SJSA1 (cell line): ENCODE measurements at regions not wholly inside any gene's neighbourhood (a gene's known extent, or its start where the extent isn't known, plus 50 kb on each side); places are given as distances from the start of the nearest gene placed in this dataset.
"Not testable (repeated sequence)": the region's sequence is repeated elsewhere in the genome, so short reads cannot be mapped to it uniquely, and the experiment has no call there.

Experiments used
- DNase-seq, 2 experiments: peaks; one replicate each; pipeline ENCODE4 v3.0.0-alpha.2; 2015 to 2020; ENCODE audit warnings: low spot score in 2 of 2, low read depth in 1 of 2
- H3K27ac ChIP-seq: fragments of 250-450 bp; sonication (Bioruptor Pico); 2 replicates; pipeline ENCODE4 v1.5.1; 2020; ENCODE audit warnings: mild to moderate bottlenecking, moderate library complexity
- H3K27me3 ChIP-seq: fragments of 250-450 bp; sonication (Bioruptor Pico); replicated peaks from 2 replicates; pipeline ENCODE4 v1.5.1; 2020; ENCODE audit warnings: mild to moderate bottlenecking, moderate library complexity
- H3K36me3 ChIP-seq: fragments of 250-450 bp; sonication (Bioruptor Pico); 2 replicates; pipeline ENCODE4 v1.5.1; 2020; ENCODE audit warnings: mild to moderate bottlenecking
- H3K4me1 ChIP-seq: fragments of 250-450 bp; sonication (Bioruptor Pico); replicated peaks from 2 replicates; pipeline ENCODE4 v1.6.1; 2021; ENCODE audit warnings: mild to moderate bottlenecking
- H3K4me3 ChIP-seq: fragments of 250-450 bp; sonication (Bioruptor Pico); 2 replicates; pipeline ENCODE4 v1.5.1; 2020; ENCODE audit warnings: mild to moderate bottlenecking
- H3K9me3 ChIP-seq: fragments of 250-450 bp; sonication (Bioruptor Pico); replicated peaks from 2 replicates; pipeline ENCODE4 v1.5.1; 2020; ENCODE audit warnings: mild to moderate bottlenecking

DNA sequence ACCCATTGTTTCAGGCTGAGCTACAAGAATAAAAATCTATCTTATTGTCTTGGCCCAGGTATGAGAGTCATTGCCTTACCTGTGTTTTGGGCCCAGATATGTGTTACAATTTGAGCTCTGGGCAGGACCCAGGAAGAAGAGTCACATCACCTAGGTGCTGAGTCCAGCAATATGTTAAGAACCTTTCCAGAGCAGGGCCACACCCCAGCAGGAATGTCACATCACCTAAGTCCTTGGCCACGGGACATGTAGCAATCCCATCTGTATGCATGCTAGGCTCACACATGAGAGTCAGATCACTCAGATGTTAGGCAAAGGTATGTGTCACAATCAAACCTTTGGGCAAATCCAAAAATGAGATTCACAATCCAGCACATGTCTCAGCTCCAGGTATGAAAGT, 2103.5 kb downstream of the TP53TG3F start:
- Histone ChIP-seq H3K36me3 (no peaks in the 10 kb centered on the region), H3K4me1 (no peaks in the 10 kb centered on the region), H3K27ac (no peak overlapping the region), H3K4me3 (no peak overlapping the region), H3K27me3 (no peaks in the 10 kb centered on the region), H3K9me3 (peaks cover 9% of the 10 kb centered on the region; the same call in 1 of the 2 replicates)
- no peak for DNase-seq

DNA sequence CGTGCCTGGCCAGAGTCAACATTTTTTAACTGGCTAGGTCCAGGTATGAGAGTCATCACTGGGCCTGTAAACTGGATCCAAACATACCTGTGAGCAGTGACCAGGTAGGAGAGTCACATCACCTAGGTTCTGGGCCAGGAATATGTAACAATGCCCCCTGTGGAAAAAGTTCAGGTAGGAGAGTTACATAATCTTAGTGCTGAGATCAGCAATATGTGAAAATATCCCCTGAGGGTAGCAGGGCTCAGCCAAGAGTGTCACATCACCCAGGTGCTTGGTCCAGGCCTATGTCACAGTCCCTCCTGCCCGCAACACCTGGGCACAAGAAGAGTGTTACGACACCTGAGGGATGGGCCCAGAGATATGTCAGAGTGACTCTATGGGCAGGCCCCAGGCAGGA, 2104.7 kb downstream of the TP53TG3F start:
- no peaks in the 10 kb centered on the region for H3K36me3 ChIP-seq
- peaks cover 8% of the 10 kb centered on the region; the same call in 1 of the 2 replicates for H3K9me3 ChIP-seq
- no peak overlapping the region for H3K4me3 ChIP-seq
- no peak for DNase-seq
- no peaks in the 10 kb centered on the region for H3K27me3 ChIP-seq
- H3K27ac ChIP-seq = no peak overlapping the region
- no peaks in the 10 kb centered on the region for H3K4me1 ChIP-seq

DNA sequence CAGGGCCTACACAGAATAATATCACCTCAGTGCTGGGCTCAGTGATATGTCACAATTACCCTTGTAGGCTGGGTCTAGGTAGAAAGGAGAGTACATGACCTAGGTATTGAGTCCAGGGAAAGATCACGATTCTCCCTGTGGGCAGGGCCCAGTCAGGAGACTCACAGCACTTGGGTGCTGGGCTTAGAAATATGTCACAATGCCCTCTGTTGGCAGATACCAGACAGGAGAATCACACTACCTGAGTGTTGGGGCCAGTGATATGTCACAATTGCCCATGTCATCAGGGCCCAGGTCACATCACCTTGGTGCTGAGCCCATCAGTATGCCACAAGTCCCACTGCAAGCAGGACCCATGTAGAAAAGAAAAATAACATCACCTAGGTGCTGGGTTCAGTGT, 2105.5 kb downstream of the TP53TG3F start:
- Histone ChIP-seq H3K36me3 (no peaks in the 10 kb centered on the region), H3K4me3 (no peak overlapping the region), H3K9me3 (peaks cover 8% of the 10 kb centered on the region; the same call in 1 of the 2 replicates), H3K4me1 (no peaks in the 10 kb centered on the region), H3K27ac (no peak overlapping the region), H3K27me3 (no peaks in the 10 kb centered on the region)
- no peak for DNase-seq

DNA sequence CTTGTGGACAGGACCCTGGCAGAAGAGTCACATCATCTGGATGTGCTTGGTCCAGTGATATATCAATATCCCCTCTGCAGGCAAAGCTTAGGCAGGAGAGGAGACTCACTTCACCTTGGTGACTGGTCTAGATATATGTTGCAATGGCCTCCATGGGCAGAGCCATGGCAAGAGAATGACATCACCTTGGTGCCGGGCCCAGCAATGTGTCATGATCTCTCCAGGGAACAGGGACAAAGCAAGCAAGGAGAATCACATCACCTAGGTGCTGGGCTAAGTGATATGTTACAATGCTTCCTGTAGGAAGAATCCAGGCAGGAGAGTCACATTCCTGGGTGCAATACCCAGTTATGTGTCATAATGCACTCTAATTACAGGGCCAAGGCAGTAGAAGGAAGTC, 2106.2 kb downstream of the TP53TG3F start:
- DNase-seq = no peak
- Histone ChIP-seq H3K36me3 (no peaks in the 10 kb centered on the region), H3K4me3 (no peak overlapping the region)

DNA sequence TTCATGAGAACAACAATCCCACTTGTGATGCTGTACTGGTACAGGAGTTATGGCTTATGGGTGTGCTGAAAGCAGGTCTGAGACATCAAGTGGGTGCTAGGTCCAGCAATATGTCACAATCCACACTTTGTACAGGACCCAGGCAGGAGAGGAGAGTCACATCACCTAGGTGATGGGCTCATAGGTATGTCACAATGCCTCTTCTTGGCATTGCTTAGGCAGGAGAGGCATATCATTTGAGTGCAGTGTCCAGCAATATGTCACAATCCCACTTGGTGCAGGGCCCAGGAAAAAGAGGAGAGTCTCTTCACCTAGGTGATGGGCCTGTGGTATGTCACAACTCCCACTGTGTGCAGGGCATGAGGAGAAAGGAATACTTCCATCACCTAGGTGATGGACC, 2110.0 kb downstream of the TP53TG3F start:
- DNase-seq = peak in 1 of 2 experiments; percentile 8
- no peak overlapping the region for H3K4me3 ChIP-seq
- H3K9me3 ChIP-seq = peaks cover 8% of the 10 kb centered on the region
- H3K27ac ChIP-seq = no peak overlapping the region
- H3K36me3 ChIP-seq = no peaks in the 10 kb centered on the region
- H3K4me1 ChIP-seq = no peaks in the 10 kb centered on the region
- H3K27me3 ChIP-seq = no peaks in the 10 kb centered on the region

More for the DNA sequence above, 2106.2 kb downstream of the TP53TG3F start:
- Histone ChIP-seq H3K9me3 (peaks cover 8% of the 10 kb centered on the region), H3K4me1 (no peaks in the 10 kb centered on the region), H3K27me3 (no peaks in the 10 kb centered on the region), H3K27ac (no peak overlapping the region)

DNA sequence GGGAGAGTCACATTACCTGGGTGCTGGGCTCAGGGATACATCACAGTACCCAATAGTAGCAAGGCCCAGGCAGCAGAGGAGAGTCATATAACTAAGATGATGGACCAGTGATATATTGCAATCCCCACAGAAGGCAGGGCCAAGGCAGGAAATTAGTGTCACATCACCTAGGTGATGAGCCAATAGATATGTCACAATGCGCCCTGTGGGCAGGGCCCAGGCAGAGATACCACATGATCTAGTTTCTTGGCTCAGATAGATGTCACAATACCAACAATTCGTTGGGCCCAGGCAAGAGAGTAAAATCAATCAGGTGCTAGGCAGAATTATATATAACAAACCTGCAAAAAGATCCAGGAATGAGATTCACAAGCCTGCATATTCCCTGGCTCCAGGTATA, 2111.5 kb downstream of the TP53TG3F start:
- no peak overlapping the region for H3K4me3 ChIP-seq
- no peaks in the 10 kb centered on the region for H3K4me1 ChIP-seq
- peaks cover 8% of the 10 kb centered on the region; the same call in 1 of the 2 replicates for H3K9me3 ChIP-seq
- DNase-seq = peak in 1 of 2 experiments; percentile 16
- no peaks in the 10 kb centered on the region for H3K36me3 ChIP-seq
- no peak overlapping the region for H3K27ac ChIP-seq
- no peaks in the 10 kb centered on the region for H3K27me3 ChIP-seq

DNA sequence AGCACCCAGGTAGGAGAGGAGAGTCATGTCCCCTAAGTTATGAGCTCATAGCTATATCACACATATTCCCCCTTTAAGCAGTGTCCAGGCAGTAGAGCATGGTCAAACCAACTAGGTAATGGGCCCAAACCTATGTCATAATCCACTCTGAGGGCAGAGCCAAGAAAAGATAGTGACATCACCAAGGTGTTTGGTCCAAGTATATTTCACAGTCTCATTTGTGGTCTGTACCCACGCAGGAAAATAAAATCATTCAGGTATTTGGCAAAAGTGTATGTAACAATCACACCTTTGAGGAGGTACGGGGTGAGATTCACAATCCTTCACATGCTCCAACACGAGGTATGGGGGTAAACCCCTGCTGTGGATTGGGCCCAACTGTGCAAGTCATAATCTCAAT, 2112.8 kb downstream of the TP53TG3F start:
- Histone ChIP-seq H3K36me3 (no peaks in the 10 kb centered on the region), H3K9me3 (peaks cover 6% of the 10 kb centered on the region; the same call in 1 of the 2 replicates)

DNA sequence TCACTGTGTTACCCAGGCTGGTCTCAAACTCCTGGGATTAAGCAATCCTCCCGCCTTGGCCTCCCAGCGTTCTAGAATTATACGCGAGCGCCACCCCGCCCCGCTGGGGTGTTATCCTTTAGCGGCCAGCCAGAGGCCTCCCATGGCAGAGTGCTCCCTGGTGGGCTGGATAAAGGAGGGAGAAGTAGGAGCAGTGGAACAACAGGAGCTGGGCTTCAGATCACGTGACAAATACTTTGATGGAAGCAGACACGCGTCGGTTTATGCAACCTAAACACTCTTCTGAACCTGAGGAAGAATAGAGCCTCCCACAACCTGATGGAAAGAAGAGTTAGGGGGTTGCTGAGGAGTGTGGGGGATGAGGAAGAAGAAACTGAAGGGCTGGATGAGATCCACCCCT, 2114.0 kb downstream of the TP53TG3F start:
- Histone ChIP-seq H3K9me3 (peaks cover 6% of the 10 kb centered on the region; the same call in 1 of the 2 replicates), H3K27ac (no peak overlapping the region), H3K4me1 (no peaks in the 10 kb centered on the region), H3K4me3 (no peak overlapping the region), H3K27me3 (no peaks in the 10 kb centered on the region), H3K36me3 (no peaks in the 10 kb centered on the region)
- peak in 1 of 2 experiments; percentile 16 for DNase-seq

More for the DNA sequence above, 2112.8 kb downstream of the TP53TG3F start:
- DNase-seq = no peak
- no peaks in the 10 kb centered on the region for H3K27me3 ChIP-seq
- H3K4me3 ChIP-seq = no peak overlapping the region
- no peaks in the 10 kb centered on the region for H3K4me1 ChIP-seq
- H3K27ac ChIP-seq = no peak overlapping the region

DNA sequence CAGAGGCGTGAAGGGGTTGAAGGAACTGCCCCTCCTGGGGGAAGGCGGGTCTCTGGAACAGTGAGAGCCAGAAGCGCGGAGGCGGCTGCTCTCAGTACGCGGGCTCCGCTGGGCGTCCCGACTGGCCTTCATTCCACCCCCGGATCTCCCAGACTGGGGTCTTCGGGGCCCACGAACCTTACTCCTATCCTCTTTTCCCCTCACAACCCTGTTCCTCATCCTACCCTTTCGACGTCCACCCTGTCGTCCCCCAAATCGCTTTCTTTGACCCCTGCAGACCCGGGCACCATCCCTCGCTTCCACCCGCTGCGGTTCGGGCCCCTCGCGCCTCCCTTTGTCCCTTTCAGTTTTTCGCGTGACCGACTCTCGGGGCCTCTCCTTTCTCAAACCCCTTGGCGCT, 2114.6 kb downstream of the TP53TG3F start:
- H3K4me1 ChIP-seq = no peaks in the 10 kb centered on the region
- H3K27me3 ChIP-seq = no peaks in the 10 kb centered on the region
- DNase-seq = peak in 1 of 2 experiments; percentile 32
- H3K9me3 ChIP-seq = peaks cover under 1% of the 10 kb centered on the region; the same call in 1 of the 2 replicates
- no peak overlapping the region for H3K4me3 ChIP-seq
- H3K36me3 ChIP-seq = no peaks in the 10 kb centered on the region
- H3K27ac ChIP-seq = no peak overlapping the region

DNA sequence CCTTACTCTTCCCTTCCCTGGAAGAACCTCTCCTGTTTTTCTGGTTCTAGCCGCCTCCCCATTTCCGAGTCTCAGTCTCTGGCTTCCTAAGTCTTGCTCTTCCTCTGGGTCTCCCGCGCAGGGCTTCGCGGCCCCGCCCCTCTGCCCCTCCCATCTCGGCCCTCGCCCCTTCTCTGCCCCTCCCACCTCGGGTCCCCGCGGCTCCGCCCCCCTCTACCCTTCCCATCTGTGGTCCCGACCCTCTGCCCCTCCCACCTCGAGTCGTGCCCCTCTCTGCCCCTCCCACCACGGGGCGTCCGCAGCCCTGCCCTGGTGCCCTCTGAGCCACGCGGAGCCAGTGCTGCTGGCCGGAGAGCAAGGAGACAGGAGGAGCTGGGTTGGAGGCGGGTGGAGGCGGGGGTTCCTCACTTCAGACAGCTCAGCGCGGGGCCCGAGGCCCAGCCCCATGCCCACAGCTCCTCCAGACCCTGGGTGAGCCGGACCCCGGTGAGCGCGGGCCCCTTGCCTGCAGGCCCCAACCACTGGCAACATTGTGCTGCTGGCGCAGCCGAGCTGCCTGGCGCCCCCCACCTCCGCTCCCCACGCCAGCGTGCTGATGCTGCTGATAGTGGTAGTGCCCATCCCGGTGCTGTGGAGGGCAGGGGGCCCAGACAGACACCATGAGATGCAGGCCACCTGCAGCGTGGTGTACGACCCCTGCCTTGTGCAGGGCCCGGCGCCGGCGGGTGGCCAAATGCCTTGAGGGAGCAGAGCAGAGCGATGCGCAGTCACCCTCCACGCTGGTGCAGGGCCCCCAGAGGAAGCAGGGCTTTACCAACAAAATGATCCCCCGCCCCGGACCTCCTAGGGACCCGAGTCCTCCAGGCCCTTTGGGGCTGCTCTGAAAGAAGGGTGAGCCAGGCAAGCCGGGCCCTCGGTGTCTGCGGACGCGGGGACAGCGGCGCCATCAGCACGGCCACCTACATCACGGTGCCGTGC, 2115.3 kb downstream of the TP53TG3F start:
- Histone ChIP-seq H3K36me3 (no peaks in the 10 kb centered on the region), H3K9me3 (no peaks in the 10 kb centered on the region; the same call in 1 of the 2 replicates), H3K27me3 (no peaks in the 10 kb centered on the region), H3K4me1 (no peaks in the 10 kb centered on the region), H3K4me3 (no peak overlapping the region), H3K27ac (no peak overlapping the region)
- peak in 1 of 2 experiments; percentile 37 for DNase-seq

DNA sequence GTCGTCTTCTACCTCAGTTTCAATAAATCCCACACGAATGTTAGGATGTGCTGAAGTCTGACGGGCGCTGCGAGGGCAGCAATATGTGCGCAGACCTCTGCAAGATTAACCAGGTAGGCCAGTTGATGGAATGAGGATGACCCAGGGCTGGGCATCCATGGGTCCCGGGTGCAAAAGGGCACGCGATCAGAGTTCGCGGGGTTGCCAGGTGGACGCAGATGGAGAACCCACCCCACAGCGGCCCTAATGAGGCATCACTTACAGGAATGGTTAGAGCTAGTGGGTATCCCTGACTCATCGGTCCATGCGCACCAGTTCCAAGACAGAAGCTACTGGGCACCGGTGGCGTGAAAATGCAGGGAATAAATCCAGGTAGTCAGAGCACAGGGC, 2116.0 kb downstream of the TP53TG3F start:
- H3K4me1 ChIP-seq = no peaks in the 10 kb centered on the region
- peak in 1 of 2 experiments; percentile 26 for DNase-seq
- no peaks in the 10 kb centered on the region for H3K36me3 ChIP-seq
- no peak overlapping the region for H3K27ac ChIP-seq
- H3K9me3 ChIP-seq = no peaks in the 10 kb centered on the region; the same call in 1 of the 2 replicates
- H3K27me3 ChIP-seq = no peaks in the 10 kb centered on the region
- no peak overlapping the region for H3K4me3 ChIP-seq

DNA sequence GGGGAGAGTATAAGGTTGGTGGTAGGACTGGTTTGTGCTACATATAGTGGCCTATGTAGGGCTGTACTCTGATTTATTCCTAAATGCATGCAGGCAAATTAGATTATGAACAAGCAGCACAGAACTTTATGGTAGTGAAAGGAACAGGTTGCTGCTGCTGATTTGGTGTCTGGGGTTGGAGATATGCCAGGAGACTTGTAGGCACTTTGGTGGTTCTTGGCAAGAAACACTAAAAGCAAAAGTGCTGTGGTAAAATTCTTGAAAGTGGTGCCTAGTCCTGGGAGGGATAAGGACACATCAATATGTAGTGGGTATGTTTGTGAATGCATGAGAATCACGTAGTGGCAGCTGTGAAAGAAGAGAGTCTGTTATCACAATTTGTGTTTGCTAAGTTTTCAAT, 2126.0 kb downstream of the TP53TG3F start:
- H3K27me3 ChIP-seq = no peaks in the 10 kb centered on the region
- no peak overlapping the region for H3K27ac ChIP-seq
- no peak overlapping the region for H3K4me3 ChIP-seq
- no peak for DNase-seq
- H3K9me3 ChIP-seq = no peaks in the 10 kb centered on the region
- no peaks in the 10 kb centered on the region for H3K4me1 ChIP-seq
- no peaks in the 10 kb centered on the region for H3K36me3 ChIP-seq

DNA sequence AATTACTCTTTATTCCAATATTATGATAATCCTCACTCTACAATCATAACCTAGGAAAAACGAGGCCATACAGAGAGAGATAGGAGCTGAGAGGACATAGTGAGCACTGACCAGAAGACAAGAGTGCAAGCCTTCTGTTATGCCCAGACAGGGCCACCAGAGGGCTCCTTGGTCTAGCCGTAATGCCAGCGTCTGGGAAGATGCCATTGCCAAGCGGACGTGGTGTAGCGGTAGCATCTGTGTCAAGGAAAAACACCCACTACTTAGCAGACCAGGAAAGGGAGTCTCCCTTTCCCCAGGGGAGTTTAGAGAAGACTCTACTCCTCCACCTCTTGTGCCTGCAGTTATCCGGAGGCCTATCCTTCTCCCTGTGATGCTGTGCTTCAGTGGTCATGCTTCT, 2131.5 kb downstream of the TP53TG3F start:
- H3K4me1 ChIP-seq, H3K27me3 ChIP-seq, H3K36me3 ChIP-seq, H3K4me3 ChIP-seq, H3K27ac ChIP-seq, H3K9me3 ChIP-seq: not testable (repeated sequence)
- peak in 1 of 2 experiments; percentile 31 for DNase-seq

DNA sequence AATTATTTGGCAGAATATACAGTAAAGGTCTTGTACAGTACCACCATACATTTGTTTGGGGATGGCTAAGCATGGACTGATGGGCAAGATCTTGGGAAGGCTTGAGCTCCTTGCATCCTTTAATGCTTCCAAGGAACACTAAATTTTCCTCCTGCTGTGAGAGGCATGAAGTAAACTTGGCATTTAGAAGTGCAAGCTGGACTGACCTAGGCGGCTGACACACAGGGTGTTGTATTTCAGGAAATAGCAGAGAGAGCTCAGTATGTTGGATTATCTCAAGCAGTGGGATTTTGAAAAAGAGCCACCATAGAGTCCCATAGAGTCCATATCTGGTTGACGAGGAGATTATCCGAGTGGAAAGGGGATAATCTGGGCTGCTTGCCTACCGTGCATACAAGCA, 2137.1 kb downstream of the TP53TG3F start:
- Histone ChIP-seq H3K4me1 (no peaks in the 10 kb centered on the region), H3K27ac (no peak overlapping the region), H3K4me3 (no peak overlapping the region), H3K36me3 (no peaks in the 10 kb centered on the region), H3K9me3 (no peaks in the 10 kb centered on the region; the same call in 1 of the 2 replicates), H3K27me3 (no peaks in the 10 kb centered on the region)
- DNase-seq = no peak
